SK-N-SH (cell line): ENCODE measurements at regions not wholly inside any gene's neighbourhood (a gene's known extent, or its start where the extent isn't known, plus 50 kb on each side); places are given as distances from the start of the nearest gene placed in this dataset.
A peak's percentile ranks its signal among the peaks of the same experiment; 100 is the strongest.

Experiments
- CTCF ChIA-PET: fragments of 300-600, 350-600 bp; formaldehyde crosslinking; extraction: SDS; loops from one replicate; lab custom pipeline; 2021; lab: Yijun Ruan, JAX
- POLR2A ChIA-PET: fragments of 350-600 bp; sonication (Branson Sonifier 250); formaldehyde crosslinking; extraction: SDS; loops from one replicate; lab custom pipeline; 2020; ENCODE audit warnings: antibody characterized with exemption, inconsistent platforms; lab: Yijun Ruan, JAX
- DNase-seq: peaks from one replicate; pipeline ENCODE4 v3.0.0; 2012
- H2AFZ ChIP-seq: fragments of 200-600 bp; sonication (generic); 2 replicates; pipeline ENCODE4 v1.8.1; 2016; ENCODE audit warnings: antibody characterized with exemption, mild to moderate bottlenecking, low read depth
- H3F3A ChIP-seq: fragments of 200-600 bp; sonication (generic); replicated peaks from 2 replicates; pipeline ENCODE3; 2016; ENCODE audit warnings: antibody characterized with exemption, mild to moderate bottlenecking; ENCODE audit not compliant: insufficient read depth
- H3K27ac ChIP-seq, 2 experiments: fragments of 200-500 bp in 1 of 2; fragments of 200-600 bp in 1 of 2; sonication (Bioruptor generic) in 1 of 2; sonication (generic), shearing (Covaris generic) in 1 of 2; 2 replicates each; pipeline versions ENCODE4 v1.5.1 to v1.6.1; 2014 to 2016; ENCODE audit warnings: low read depth in 2 of 2, inconsistent platforms in 1 of 2, low read length in 1 of 2, mild to moderate bottlenecking in 1 of 2, mixed read lengths in 1 of 2
- H3K27me3 ChIP-seq: fragments of 200-600 bp; sonication (generic), shearing (Covaris generic); 2 replicates; pipeline ENCODE4 v1.6.1; 2016; ENCODE audit warnings: mixed run types; ENCODE audit not compliant: insufficient read depth
- H3K36me3 ChIP-seq, 2 experiments: fragments of 200-500 bp in 1 of 2; fragments of 200-600 bp in 1 of 2; sonication (Bioruptor generic) in 1 of 2; sonication (generic) in 1 of 2; replicated peaks in 1 of 2; 2 replicates each; pipeline versions ENCODE3 to v1.5.1; 2014 to 2016; ENCODE audit warnings: low read length in 1 of 2, mild to moderate bottlenecking in 1 of 2; ENCODE audit not compliant: insufficient read depth in 2 of 2, control insufficient read depth in 1 of 2
- H3K4me1 ChIP-seq, 2 experiments: fragments of 200-500 bp in 1 of 2; fragments of 200-600 bp in 1 of 2; sonication (Bioruptor generic) in 1 of 2; sonication (generic), shearing (Covaris generic) in 1 of 2; 2 replicates each; pipeline versions ENCODE4 v1.5.1 to v1.6.1; 2014 to 2016; ENCODE audit warnings: low read depth in 1 of 2, low read length in 1 of 2, mixed run types in 1 of 2; ENCODE audit not compliant: insufficient read depth in 2 of 2, control insufficient read depth in 1 of 2
- H3K4me2 ChIP-seq: fragments of 200-600 bp; sonication (generic), shearing (Covaris generic); 2 replicates; pipeline ENCODE4 v1.6.1; 2017; ENCODE audit warnings: mixed run types
- H3K4me3 ChIP-seq, 2 experiments: fragments of 200-500 bp in 1 of 2; fragments of 200-600 bp in 1 of 2; sonication (Bioruptor generic) in 1 of 2; sonication (generic), shearing (Covaris generic) in 1 of 2; 2 replicates each; pipeline versions ENCODE4 v1.5.1 to v1.8.1; 2014 to 2016; ENCODE audit warnings: low read depth in 2 of 2, inconsistent platforms in 1 of 2, low read length in 1 of 2, mild to moderate bottlenecking in 1 of 2, mixed read lengths in 1 of 2, moderate library complexity in 1 of 2
- H3K79me2 ChIP-seq: fragments of 200-600 bp; sonication (generic); 2 replicates; pipeline ENCODE4 v1.8.1; 2017; ENCODE audit warnings: mild to moderate bottlenecking; ENCODE audit not compliant: insufficient read depth
- H3K9ac ChIP-seq: fragments of 200-600 bp; sonication (generic); 2 replicates; pipeline ENCODE4 v1.6.1; 2017; ENCODE audit warnings: mixed run types
- H3K9me2 ChIP-seq: fragments of 200-600 bp; sonication (generic); 2 replicates; pipeline ENCODE4 v1.6.1; 2017; ENCODE audit warnings: mixed run types
- H3K9me3 ChIP-seq: fragments of 200-600 bp; sonication (generic); 2 replicates; pipeline ENCODE4 v1.6.1; 2017; ENCODE audit warnings: mixed run types, mild to moderate bottlenecking, moderate library complexity
- H4K20me1 ChIP-seq: fragments of 200-600 bp; sonication (generic); 2 replicates; pipeline ENCODE4 v1.6.1; 2017; ENCODE audit warnings: mild to moderate bottlenecking, mixed run types; ENCODE audit not compliant: insufficient read depth
- CHD2 ChIP-seq: fragments of 150-350 bp; IDR thresholded peaks from 2 replicates; pipeline ENCODE4 v1.6.1; 2018; ENCODE audit warnings: low read length; ENCODE audit not compliant: partially characterized antibody
- CTCF ChIP-seq: fragments of 200-600 bp; sonication (generic); IDR thresholded peaks from 2 replicates; pipeline ENCODE4 v1.6.1; 2017; ENCODE audit warnings: antibody characterized with exemption, mild to moderate bottlenecking, moderate library complexity
- ELF1 ChIP-seq: IDR thresholded peaks from 2 replicates; pipeline ENCODE4 v1.4.0; 2012
- EP300 ChIP-seq, 2 experiments: IDR thresholded peaks; 2 replicates each; pipeline versions ENCODE4 v1.4.0 to v1.6.1; 2012; ENCODE audit warnings: borderline replicate concordance in 1 of 2, low read depth in 1 of 2, low read length in 1 of 2
- EZH2phosphoT487 ChIP-seq: fragments of 200-600 bp; sonication (generic); IDR thresholded peaks from 2 replicates; pipeline ENCODE4 v1.6.1; 2017; ENCODE audit warnings: low read depth, mixed run types, mild to moderate bottlenecking, antibody characterized with exemption, moderate library complexity, borderline replicate concordance
- FOSL2 ChIP-seq: IDR thresholded peaks from 2 replicates; pipeline ENCODE4 v1.4.0; 2012; ENCODE audit warnings: low read depth, mild to moderate bottlenecking, moderate library complexity, borderline replicate concordance
- FOXJ3 ChIP-seq: sonication (generic); formaldehyde crosslinking; IDR thresholded peaks from 2 replicates; pipeline ENCODE4 v1.5.1; 2020; ENCODE audit warnings: mild to moderate bottlenecking, missing genetic modification reagents
- FOXM1 ChIP-seq: IDR thresholded peaks from 2 replicates; pipeline ENCODE4 v1.4.0; 2012; ENCODE audit warnings: low read depth, mild to moderate bottlenecking
- GABPA ChIP-seq: IDR thresholded peaks from 2 replicates; pipeline ENCODE4 v1.4.0; 2012; ENCODE audit warnings: low read depth, mild to moderate bottlenecking
- GATA2 ChIP-seq: sonication (generic); formaldehyde crosslinking; IDR thresholded peaks from 2 replicates; pipeline ENCODE4 v1.5.0; 2020; ENCODE audit warnings: mild to moderate bottlenecking, missing genetic modification reagents
- JUND ChIP-seq: IDR thresholded peaks from 2 replicates; pipeline ENCODE4 v1.4.0; 2012
- MAX ChIP-seq: IDR thresholded peaks from 2 replicates; pipeline ENCODE4 v1.4.0; 2012; ENCODE audit warnings: low read depth
- MEF2A ChIP-seq: IDR thresholded peaks from 2 replicates; pipeline ENCODE4 v1.4.0; 2012; ENCODE audit warnings: low read depth, borderline replicate concordance
- MXI1 ChIP-seq: IDR thresholded peaks from 2 replicates; pipeline ENCODE4 v1.6.1; 2012; ENCODE audit warnings: mild to moderate bottlenecking, low read depth, low read length, improper control_type of control experiment
- NRF1 ChIP-seq: IDR thresholded peaks from 2 replicates; pipeline ENCODE4 v1.6.1; 2012; ENCODE audit warnings: low read depth, mild to moderate bottlenecking, low read length
- PBX3 ChIP-seq: IDR thresholded peaks from 2 replicates; pipeline ENCODE4; 2012
- POLR2AphosphoS5 ChIP-seq: IDR thresholded peaks from 2 replicates; pipeline ENCODE4 v1.6.1; 2012; ENCODE audit warnings: low read depth, low read length
- RAD21 ChIP-seq: IDR thresholded peaks from 2 replicates; pipeline ENCODE4 v1.6.1; 2012; ENCODE audit warnings: mild to moderate bottlenecking, low read length
- RCOR1 ChIP-seq: fragments of 150-350 bp; IDR thresholded peaks from 2 replicates; pipeline ENCODE4 v1.6.1; 2017; ENCODE audit warnings: antibody characterized with exemption, low read length
- REST ChIP-seq: IDR thresholded peaks from 2 replicates; pipeline ENCODE4 v1.6.1; 2012; ENCODE audit warnings: mild to moderate bottlenecking, low read depth, low read length, moderate library complexity
- RFX5 ChIP-seq: IDR thresholded peaks from 2 replicates; pipeline ENCODE4 v1.6.1; 2012; ENCODE audit warnings: mild to moderate bottlenecking, improper control_type of control experiment, low read length
- RXRA ChIP-seq: IDR thresholded peaks from 2 replicates; pipeline ENCODE4 v1.4.0; 2012; ENCODE audit warnings: low read depth, mild to moderate bottlenecking, borderline replicate concordance
- SIN3A ChIP-seq: IDR thresholded peaks from 2 replicates; pipeline ENCODE4 v1.6.1; 2012; ENCODE audit warnings: low read depth, mild to moderate bottlenecking, low read length, moderate library complexity, borderline replicate concordance
- SMC3 ChIP-seq: IDR thresholded peaks from 2 replicates; pipeline ENCODE4 v1.6.1; 2012; ENCODE audit warnings: low read depth, low read length, improper control_type of control experiment
- TAF1 ChIP-seq: IDR thresholded peaks from 2 replicates; pipeline ENCODE4 v1.6.1; 2012; ENCODE audit warnings: low read depth, mild to moderate bottlenecking, low read length, moderate library complexity, borderline replicate concordance
- TCF12 ChIP-seq: IDR thresholded peaks from 2 replicates; pipeline ENCODE4 v1.4.0; 2012
- TEAD4 ChIP-seq: IDR thresholded peaks from 2 replicates; pipeline ENCODE4 v1.4.0; 2012; ENCODE audit warnings: mild to moderate bottlenecking, borderline replicate concordance; ENCODE audit not compliant: insufficient read depth
- YY1 ChIP-seq: IDR thresholded peaks from 2 replicates; pipeline ENCODE4 v1.4.0; 2012; ENCODE audit warnings: low read depth, mild to moderate bottlenecking
- whole genome bisulfite sequencing: methylation state at CpG from one replicate; pipeline ENCODE4 v1.1.6; 2017; ENCODE audit warnings: low lambda C conversion rate; 5-methylcytosine and 5-hydroxymethylcytosine counted together

GRCh38 chr1:239566074-239566473, 179.7 kb downstream of the CHRM3 start:
- Histone ChIP-seq H4K20me1 (no peaks in the 10 kb centered on the region), H3K36me3 (no peaks in the 10 kb centered on the region), H2AFZ (no peak overlapping the region), H3F3A (no peaks in the 10 kb centered on the region), H3K9me2 (no peaks in the 10 kb centered on the region), H3K4me2 (no peak overlapping the region), H3K4me1 (peaks cover 0 to 42% of the 10 kb centered on the region in 2 experiments; a peak in 2 of 4 replicates), H3K27ac (peak overlapping the region in 1 of 2 experiments; percentile 84; a peak in 2 of 4 replicates), H3K9me3 (no peaks in the 10 kb centered on the region), H3K79me2 (no peaks in the 10 kb centered on the region), H3K27me3 (no peaks in the 10 kb centered on the region), H3K4me3 (no peak overlapping the region), H3K9ac (no peak overlapping the region)
- 13% methylated on average over 7 of the region's 7 CpGs for WGBS
- CTCF ChIA-PET, result interaction anchor here (0.7 to 1.6 kb wide), 4 partner anchors 10 to 1376 kb away, joined by 3 to 4 read pairs (median 4); no protein-coding TSS in a partner anchor
- POLR2A ChIA-PET, result no interaction called here
- peak; percentile 33 for DNase-seq
- peak; percentile 30; the same call in 1 of the 2 replicates for TF ChIP-seq TEAD4
- no peak; the same call in 1 of the 2 replicates for TF ChIP-seq FOXJ3
- peak; percentile 22; the same call in 1 of the 2 replicates for TF ChIP-seq JUND
- TF ChIP-seq CTCF, result no peak
- no peak for TF ChIP-seq RFX5
- TF ChIP-seq MAX, result no peak
- peak; percentile 23; the same call in 1 of the 2 replicates for TF ChIP-seq RAD21
- TF ChIP-seq ELF1, result no peak
- no peak for TF ChIP-seq REST
- TF ChIP-seq RXRA, result no peak
- peak; percentile 87 for TF ChIP-seq RCOR1
- TF ChIP-seq GATA2 (CRISPR knock-in tag), result peak; percentile 55
- no peak for TF ChIP-seq NRF1
- TF ChIP-seq POLR2AphosphoS5, result no peak; the same call in 1 of the 2 replicates
- TF ChIP-seq PBX3, result peak; percentile 50
- TF ChIP-seq CHD2, result peak; percentile 71
- peak; percentile 59 for TF ChIP-seq TCF12
- 0 out of 2 replicates have a peak, but pooled peaks have one; percentile 48 for TF ChIP-seq MXI1
- no peak for TF ChIP-seq EZH2phosphoT487
- no peak for TF ChIP-seq FOXM1
- TF ChIP-seq SMC3, result no peak
- no peak for TF ChIP-seq GABPA
- TF ChIP-seq YY1, result no peak
- no peak for TF ChIP-seq TAF1
- TF ChIP-seq EP300 (IDR thresholded peaks at IDR 0.05; ENCODE audit: borderline replicate concordance in 1 of 2, low read depth in 1 of 2, low read length in 1 of 2), result peak in 1 of 2 experiments; percentile 94; a peak in 2 of 4 replicates
- no peak for TF ChIP-seq SIN3A
- no peak for TF ChIP-seq FOSL2
- TF ChIP-seq MEF2A, result no peak
- TF ChIP-seq, all 33 proteins: peak for 10
